Activated CD4-positive, alpha-beta T cell treated with anti-CD3 and anti-CD28 coated beads for 48 hours (primary cell): ENCODE measurements at regions not wholly inside any gene's neighbourhood (a gene's known extent, or its start where the extent isn't known, plus 50 kb on each side); places are given as distances from the start of the nearest gene placed in this dataset.
"Not testable (repeated sequence)": the region's sequence is repeated elsewhere in the genome, so short reads cannot be mapped to it uniquely, and the experiment has no call there.

ENCODE experiments used
- DNase-seq: peaks from one replicate; pipeline ENCODE4 v3.0.0-alpha.2; 2020

DNA sequence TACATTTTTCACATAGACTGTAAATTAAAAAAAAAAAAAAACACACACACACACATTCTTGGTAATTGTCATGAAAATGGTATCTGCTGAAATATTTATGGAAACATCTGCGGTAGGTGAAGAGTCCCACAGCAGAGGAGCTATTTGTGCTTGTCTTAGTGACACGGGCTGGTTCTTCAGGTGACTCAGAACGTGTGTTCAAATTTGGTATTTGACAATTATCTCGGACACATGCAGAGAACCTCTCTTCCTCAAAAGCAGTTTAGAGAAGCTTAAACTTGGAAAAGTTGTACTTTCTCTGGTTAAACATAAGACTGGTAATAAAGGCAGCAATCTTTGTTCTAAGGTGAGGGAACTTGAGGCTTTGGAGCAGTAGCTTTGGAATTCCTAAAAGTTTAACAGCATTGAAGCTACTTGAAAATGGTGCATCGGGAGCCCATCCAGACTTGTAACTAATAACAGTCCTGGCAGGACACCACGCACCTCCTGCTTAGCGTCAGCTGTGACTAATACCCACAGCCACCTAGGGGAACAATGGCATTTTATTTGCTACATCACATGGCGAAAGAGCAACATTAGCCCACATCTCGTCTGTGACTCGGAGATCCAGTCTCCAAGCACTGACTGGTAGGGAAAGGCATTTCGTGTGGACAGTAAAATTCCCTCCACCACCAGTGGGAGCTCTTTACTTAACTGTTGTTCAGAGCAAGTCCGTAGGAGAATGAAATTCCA, 1505.1 kb upstream of the SLC10A2 start:
- DNase-seq = no peak

DNA sequence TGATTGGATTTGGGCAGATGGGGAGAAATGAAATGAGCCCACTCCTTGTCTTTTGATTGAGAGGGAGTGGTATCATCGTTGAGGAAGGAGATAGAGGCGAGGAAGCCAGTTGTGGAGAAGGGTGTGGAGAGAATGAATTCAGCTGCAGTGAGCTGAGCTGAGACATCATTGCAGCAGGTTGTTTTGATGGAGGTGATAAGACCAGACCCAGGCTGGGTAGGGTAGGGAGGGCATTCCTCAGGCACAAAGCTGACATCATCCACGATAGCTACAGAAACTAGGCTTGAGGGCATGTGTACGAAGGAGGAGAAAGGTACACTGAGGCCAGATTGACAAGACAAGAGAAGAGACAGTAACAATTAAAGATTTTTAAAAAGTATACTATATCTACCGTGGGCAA, 1500.9 kb upstream of the SLC10A2 start:
- no peak for DNase-seq

DNA sequence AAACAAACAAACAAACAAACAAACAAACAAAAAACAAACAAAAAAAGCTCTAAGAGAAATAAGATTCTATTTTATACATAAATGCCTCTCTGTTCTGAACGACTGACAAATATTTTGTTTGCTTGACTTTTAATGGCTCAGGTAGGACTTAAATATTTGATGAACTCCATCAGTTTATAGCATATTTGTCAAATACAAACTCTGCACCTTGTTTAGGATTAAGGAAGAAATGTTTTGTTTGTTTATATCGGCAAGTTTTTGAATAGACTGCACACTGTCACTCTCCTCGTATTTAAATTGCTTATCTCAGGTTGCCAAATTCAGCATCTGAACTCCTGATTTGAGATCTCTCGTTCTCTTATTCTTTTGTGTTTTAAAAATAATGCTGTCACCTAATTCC, 1499.7 kb upstream of the SLC10A2 start:
- no peak for DNase-seq

DNA sequence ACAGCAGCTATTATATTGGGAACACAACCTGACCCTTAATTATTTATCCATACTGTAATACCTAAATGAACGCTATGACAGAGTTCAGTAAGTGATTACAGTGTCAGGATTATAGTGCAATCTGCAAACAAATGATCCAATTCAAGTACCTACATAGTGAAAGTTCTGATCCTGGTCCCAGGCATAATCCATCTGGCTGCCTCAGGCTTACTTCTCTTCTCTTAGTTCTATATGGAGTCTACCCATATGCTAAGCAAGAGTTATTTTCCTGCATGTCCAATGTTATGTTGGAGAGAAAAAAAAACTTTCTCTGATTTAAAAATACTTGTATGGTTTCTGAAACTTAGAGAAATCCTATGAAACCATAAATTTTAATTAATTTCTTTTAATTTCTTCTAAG, 1487.7 kb upstream of the SLC10A2 start:
- DNase-seq = no peak

DNA sequence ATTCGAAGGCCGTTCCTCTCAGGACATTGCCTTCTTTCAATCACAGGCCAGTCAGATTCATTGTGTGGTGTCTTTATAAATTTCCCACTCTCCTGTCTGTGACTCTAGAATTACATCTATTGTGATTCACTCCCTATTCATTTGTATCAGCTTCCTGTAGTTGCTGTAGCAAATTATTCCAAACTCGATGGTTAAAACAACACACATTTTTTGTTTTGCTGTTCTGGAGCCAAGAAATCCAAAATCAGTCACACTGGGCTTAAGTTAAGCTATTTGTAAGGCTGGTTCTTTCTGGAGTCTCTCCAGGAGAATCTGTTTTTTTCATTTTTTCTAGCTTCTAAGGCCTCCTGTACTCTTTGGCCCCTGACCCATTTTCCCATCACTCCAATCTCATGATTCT, 1487.0 kb upstream of the SLC10A2 start:
- no peak for DNase-seq

DNA sequence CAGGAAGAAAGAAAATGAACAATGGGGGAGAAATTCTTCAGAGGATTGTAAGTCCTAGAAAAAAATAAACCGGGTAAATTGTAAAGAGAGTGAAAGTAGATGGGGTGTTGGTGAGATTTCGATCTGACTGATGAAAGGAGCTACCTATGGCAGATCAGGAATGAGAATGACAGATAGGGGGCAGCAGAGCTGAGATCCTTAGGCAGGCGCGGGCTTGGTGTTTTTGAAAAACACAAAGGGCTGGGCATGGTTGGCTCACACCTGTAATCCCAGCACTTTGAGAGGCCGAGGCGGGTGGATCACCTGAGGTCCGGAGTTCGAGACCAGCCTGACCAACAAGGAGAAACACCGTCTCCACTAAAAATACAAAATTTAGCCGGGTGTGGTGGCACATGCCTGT, 1468.6 kb upstream of the SLC10A2 start:
- DNase-seq = no peak

DNA sequence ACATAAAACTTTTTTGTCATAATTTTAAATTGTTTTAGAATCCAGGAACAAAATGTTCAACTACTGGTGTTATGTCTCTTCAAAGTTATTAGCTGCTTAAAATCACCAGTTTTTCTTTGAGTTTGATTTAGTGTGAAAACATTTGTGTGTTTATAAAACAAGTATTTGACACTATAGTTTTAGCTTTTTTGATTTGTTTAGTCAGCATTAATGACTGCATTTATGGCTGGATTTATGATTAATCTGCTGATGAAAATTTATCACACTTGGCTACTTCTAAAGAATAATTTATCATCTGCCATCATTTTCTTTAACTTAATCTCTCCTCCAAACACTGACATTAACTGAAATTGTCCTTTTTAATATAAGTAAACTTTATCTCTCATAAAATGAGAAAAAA, 1465.9 kb upstream of the SLC10A2 start:
- DNase-seq = no peak

DNA sequence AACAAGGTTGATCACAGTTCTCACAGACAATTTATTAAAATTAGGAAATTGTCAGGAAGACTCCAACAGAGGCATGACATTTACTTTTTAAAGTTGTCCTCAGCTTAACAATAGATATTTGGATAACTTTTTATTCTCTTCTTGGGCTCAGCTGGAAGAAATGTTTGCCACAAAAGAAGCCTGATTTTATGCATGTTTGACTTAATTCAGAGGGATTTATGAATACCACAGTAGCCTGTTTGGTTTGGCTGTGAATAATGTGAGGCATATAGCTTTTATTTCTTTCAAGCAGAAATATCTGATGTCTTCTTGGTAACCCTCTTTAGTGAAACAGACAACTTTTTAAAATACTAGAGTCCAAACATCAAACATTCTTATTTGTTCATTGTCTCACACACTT, 1464.5 kb upstream of the SLC10A2 start:
- no peak for DNase-seq

DNA sequence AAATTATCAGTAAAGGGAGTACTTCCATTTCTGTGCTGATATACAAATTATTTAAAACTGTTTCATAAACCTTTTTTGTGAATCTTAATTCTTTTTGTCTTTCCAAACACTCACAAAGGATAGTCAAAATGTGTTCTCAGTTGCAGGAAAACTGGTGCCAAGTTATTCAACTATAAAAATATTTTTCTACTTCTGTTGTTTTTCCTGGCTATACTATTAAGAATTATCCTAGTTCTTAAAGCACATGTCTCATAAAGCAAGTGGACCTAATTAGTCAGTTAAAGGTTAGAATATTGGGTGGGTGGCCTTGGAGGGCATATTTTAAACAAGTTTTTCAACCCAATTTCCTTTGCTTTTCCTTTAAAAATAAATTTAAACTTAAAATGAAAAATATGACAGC, 1460.3 kb upstream of the SLC10A2 start:
- no peak for DNase-seq

DNA sequence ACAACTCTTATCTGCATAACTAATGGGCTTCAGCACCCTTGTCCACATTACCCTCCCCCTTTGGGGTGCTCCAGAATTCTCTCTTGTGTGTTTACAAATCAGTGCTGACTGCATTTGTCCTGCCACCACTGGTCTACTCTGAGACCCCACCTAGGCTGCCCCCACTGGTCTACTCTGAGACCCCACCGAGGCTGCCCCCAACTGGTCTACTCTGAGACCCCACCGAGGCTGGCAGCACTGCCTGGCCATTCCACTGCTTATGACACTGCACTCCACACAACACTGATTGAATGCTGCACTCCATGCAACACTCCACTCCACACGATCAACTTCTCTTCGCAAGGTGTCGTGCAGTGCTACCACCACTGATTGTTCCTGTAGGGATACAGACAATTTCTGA, 1459.2 kb upstream of the SLC10A2 start:
- DNase-seq = no peak

DNA sequence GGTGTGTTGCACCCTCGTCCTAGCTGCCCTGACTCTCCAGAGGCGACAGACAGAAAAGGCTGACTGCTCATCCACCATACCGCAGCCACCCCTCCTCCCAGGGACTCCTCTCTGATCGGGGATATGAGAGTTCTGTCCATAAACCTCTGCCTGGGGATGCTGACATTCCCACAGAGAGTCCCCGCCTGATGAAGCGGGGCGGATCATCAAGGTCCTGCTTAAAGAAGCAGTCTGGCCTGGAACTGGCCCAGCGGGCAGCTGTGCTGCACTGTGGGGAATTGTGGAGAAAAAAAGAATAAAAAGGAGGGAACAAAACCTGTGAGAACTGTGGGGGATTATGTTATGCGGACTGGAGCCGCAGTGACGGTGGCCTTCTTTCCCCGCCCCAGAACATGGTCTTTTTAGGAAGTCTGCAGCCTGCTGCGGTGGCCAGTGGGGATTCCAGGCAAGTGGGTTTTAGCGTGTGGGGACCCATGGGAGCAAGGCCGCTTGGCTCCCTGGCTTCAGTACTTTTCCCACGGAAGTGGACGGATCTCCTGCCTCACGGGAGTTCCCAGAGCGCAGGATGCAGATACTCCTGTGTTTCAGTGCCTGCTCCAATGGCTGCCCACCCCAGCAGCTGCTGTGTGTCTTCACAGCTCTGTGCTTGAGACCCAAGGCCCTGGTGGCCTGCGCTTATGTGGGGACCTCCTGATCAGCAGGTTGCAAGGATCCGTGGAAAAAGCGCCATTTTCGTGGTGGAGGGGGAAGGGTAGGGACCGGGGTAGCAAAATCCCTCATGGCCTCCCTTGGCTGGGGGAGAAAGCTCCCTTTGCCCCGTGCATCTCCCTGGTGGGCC, 1456.2 kb upstream of the SLC10A2 start:
- no peak for DNase-seq

DNA sequence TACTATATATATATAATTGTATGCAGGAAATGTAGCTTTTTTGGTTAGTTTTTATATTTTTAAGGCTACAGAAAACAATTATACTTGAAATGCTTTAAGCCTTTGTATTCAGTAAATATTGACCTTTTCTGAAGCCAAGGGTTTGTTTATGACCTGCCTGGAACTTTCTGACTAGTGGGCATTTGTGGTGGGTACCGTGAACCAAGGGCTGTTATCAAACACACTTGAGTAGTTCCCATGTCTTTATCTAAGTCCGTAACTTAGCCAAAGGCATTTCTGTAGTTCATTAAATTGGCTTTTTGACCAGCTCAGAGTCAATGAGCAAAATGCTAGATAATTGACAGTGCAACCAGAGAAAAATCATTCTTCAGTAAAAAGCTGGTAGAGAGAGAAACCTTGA, 1444.2 kb upstream of the SLC10A2 start:
- no peak for DNase-seq

DNA sequence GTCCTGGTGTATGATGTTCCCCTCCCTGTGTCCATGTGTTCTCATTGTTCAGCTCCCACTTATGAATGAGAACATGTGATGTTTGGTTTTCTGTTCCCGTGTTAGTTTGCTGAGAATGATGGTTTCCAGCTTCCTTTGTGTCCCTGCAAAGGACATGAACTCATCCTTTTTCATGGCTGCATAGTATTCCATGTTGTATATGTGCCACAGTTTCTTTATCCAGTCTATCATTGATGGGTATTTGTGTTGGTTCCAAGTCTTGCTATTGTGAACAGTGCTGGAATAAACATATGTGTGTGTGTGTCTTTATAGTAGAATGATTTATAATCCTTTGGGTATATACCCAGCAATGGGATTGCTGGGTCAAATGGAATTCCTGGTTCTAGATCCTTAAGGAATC, 1427.3 kb upstream of the SLC10A2 start:
- not testable (repeated sequence) for DNase-seq

DNA sequence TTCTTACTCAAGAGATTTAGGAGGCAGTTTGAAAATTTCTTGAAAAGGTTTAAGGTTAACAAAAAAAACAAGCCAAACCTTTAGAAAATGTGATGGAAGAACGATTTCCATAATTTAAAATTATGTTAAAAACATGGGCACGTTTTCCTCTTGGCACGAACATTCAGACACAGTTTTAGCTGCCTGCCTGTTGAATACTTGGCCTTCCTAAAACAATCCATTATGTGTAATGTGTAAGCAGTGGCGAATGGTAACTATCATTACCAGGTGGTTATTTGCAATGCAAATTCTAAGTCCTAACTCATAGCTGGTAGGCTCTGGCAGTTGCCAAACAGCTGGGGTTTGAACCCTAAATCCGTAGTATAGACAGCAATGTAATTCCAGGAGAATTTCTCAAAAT, 1425.7 kb upstream of the SLC10A2 start:
- DNase-seq = no peak

DNA sequence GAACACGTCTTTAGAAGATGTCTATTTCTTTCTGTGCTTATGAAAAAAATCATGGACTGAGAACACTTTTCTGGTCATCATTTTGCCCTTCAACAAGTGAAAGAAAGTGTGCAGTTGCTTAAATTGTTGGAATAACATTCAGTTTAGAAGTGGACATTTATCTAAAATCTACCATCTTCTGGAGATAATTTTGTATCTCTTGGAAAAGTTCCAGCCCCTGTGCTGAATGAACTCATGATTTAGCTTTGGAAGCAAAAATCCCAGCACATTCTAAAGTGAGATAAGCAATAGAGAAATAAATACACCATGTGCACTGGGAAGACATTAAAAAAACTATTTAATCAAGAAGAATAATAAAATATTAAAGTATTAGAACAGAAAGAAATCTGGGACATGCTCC, 1420.8 kb upstream of the SLC10A2 start:
- DNase-seq = no peak

DNA sequence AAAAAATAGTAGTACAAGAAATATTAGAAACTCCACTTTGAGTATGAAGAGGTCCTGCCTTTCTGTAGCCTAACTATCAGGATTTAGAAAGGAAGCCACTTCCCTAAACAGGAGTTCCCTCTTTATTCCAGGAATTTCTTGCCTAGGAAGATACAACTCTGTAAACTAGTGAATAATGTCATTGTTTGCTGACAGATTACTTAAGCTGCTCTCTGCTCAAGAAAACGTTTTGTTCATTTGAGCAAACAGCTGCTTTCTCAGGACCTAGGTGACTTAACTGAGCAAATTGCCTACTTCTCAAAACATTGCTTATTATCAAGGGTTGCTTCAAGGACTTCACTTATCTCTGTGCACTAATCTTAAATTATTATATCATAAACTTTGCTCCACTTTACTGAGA, 1419.4 kb upstream of the SLC10A2 start:
- DNase-seq = no peak

DNA sequence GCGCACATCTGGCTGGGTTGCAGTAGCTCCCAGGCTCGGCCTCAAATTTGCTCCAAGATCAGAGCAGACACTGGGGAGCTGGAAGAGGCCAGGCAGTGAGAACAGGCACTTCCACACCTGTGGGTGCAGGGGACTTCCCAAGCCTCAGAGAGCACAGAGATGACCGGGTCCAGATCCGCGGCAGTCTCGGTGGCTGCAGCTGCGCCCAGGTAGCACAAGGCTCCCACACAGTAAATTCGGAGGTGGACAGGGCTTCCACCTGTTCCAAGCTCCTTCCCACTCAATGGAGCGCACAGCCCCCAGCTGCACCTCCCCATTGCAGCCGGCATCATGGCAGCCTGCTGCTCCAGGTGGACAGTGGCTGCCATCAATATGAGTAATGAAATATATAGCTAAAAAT, 1417.4 kb upstream of the SLC10A2 start:
- no peak for DNase-seq

DNA sequence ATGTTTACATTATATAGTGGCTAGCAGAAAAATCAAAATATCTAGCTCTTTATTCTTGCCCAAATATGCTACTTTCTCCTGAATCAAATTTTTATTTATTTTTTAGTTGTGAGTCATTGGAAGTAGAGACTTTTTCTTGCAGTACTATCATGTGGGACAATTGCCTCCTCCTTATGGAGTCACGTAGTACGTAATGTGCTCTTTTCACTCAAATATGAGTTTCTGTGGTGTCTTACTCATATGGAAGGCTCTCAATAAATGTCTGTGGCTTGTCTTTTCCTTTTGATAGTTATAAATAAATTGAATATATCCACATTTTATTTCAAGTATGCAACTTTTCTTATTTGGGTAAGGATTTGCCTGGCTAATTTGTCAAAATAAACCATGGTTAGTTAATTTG, 1411.0 kb upstream of the SLC10A2 start:
- DNase-seq = no peak

DNA sequence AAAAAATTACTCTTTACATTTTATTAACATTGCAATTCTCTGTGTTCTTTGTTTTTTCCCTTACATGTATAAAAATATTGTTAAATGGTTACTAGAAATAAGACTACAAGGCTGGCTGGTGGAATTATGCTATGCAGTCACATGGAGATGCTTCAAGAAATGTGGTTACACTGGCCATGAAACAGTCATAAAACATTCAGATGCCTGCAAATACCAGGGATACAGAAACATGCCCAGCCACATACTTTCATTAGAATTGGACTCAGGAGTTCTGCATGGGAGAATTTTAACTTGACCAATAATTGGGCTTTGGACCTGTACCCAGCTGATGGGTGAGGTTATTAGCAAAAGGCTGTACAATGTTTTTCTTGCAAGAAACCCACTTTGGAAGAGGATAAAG, 1407.7 kb upstream of the SLC10A2 start:
- no peak for DNase-seq

DNA sequence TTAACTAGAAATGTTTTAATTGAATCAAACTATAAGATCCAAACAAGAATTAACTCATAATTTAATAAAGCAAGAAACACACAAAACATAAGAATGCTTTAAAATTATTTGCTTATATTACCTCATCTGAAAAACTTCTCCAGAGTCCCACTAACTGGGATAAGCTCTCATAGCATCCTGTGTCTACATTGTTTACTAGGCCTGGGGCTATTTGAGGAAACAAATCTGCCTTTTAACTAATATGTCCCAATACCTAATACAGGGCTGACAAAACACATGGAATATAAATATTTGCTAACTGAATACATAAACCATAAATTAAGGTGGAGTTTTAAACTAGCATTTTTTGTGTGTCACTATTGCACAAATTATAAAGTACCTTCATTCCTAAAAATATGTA, 1399.8 kb upstream of the SLC10A2 start:
- no peak for DNase-seq

DNA sequence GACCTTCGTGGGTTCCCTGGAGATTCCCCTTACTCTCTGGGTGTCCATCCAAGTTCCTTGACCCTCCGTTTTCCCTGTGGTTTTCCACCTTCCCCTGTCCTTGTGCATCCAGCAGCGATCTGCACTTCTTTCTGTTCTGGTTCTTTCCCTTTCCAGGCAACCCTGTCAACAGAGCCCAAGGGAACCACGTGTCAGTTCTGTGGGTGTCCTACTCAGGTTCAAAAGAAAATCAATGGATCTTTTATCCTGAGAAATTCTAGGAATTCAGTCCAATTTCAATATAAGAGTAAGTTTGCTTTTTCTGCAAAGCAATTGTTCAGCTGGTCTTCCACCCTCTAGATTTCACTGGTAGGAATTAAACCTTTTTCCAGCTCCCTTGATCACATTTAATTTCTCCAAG, 1394.8 kb upstream of the SLC10A2 start:
- no peak for DNase-seq

DNA sequence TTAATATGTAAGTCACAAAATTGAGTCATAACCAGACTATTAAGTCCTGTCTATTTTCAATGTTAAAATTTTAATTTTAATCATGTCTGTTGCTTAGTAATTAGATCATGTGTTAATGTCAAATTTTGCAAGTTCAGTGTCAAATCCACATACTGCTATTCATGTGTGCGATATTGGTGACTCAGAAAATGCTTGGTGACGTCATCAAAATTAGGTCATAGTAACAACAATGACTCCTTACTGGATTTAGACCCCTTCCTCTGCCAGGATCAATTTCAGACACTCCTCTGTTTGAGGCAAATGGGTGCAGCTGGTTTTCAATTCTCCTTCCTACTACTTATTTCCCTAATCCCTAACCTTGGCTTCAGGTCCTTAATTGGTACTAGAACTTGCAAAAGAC, 1394.3 kb upstream of the SLC10A2 start:
- no peak for DNase-seq

DNA sequence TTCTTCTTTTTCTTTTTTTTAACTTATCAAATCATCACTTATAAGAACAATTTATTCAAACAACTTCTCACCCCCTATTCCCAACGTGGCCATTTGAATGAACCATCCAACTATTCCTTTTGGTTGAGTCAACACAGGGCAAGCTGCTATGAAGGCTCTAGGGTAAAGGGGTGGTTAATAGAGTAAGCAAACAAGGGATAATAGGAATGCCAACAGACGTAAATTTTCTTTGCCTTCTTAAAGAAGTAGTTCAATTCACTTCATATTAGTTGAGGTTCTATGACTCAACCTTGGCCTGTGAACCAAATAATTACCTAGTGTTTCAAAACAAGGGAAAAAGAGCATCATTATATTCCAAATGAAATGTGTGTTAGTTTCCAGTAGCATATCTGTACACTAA, 1383.8 kb upstream of the SLC10A2 start:
- DNase-seq = no peak

DNA sequence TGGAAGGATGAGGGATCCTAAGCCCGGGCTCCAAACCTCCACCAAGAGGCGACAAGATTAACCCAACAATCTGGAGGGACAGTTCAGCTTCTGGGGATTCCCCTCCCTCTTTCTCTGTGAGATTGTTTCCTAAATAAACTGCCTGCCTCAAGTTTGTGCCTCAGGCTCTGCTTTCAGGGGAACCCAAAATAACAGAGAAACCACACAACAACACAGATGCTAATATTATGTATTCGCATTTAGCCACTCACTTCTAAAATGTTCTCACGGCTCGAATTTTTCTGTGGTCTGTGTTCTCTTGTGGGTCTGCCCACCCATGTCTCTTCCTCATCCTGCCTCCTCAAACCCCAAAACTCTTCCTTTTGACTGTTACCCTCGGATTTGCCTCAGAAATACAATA, 1381.1 kb upstream of the SLC10A2 start:
- DNase-seq = no peak

DNA sequence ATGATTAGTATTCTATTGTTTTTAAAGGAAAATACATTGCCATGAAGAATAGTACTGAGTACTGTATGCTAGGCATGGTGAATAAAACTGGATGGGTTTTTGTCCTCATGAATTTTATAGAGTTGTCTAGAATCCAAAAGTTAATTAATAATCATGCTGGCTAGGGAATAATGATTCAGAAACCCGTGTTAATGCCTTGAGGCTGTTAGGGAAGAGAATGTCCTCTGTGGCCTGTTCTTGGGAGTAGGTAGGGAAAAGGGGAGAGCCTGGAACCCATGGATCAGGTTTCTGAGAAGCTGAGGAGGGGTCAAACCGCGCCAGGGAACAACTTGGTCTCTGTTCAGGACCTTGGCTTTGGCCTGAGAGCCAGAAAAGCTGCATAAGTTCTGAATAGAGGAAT, 1376.3 kb upstream of the SLC10A2 start:
- DNase-seq = no peak
